Suprapubic skin (tissue), 4 donors: ENCODE measurements at regions not wholly inside any gene's neighbourhood (a gene's known extent, or its start where the extent isn't known, plus 50 kb on each side); places are given as distances from the start of the nearest gene placed in this dataset.

Source experiments
- CTCF ChIP-seq, 2 donors: fragments of 200-600 bp in 1 of 2; fragments of 450-650 bp in 1 of 2; sonication (generic) in 1 of 2; IDR thresholded peaks; one replicate each; pipeline ENCODE4 v1.5.1; 2016 to 2019; ENCODE audit warnings: antibody characterized with exemption in 2 of 2, mild to moderate bottlenecking in 1 of 2, moderate library complexity in 1 of 2
- EP300 ChIP-seq: sonication (generic); formaldehyde crosslinking; IDR thresholded peaks from one replicate; pipeline ENCODE4 v1.6.1; 2017; ENCODE audit warnings: antibody characterized with exemption
- POLR2A ChIP-seq, 2 donors: fragments of 450-650 bp; IDR thresholded peaks; one replicate each; pipeline ENCODE4 v1.6.1; 2017; ENCODE audit warnings: antibody characterized with exemption in 2 of 2, mild to moderate bottlenecking in 2 of 2, moderate library complexity in 2 of 2
- POLR2AphosphoS5 ChIP-seq, 3 donors: sonication (generic); formaldehyde crosslinking; IDR thresholded peaks; one replicate each; pipeline ENCODE4 v1.6.1; 2017; ENCODE audit warnings: antibody characterized with exemption in 3 of 3

GRCh38 chr4:112848911-112849310, 200.5 kb upstream of the ANK2 start:
- TF ChIP-seq POLR2AphosphoS5 (IDR thresholded peaks at IDR 0.05) = no peak
- TF ChIP-seq CTCF (IDR thresholded peaks at IDR 0.05) = no peak
- no peak for TF ChIP-seq POLR2A (IDR thresholded peaks at IDR 0.05)
- TF ChIP-seq EP300 = no peak
